ENCODE measurements at regions not wholly inside any gene's neighbourhood (a gene's known extent, or its start where the extent isn't known, plus 50 kb on each side); places are given as distances from the start of the nearest gene placed in this dataset.
"Not testable (repeated sequence)": the region's sequence is repeated elsewhere in the genome, so short reads cannot be mapped to it uniquely, and the experiment has no call there.

DNA sequence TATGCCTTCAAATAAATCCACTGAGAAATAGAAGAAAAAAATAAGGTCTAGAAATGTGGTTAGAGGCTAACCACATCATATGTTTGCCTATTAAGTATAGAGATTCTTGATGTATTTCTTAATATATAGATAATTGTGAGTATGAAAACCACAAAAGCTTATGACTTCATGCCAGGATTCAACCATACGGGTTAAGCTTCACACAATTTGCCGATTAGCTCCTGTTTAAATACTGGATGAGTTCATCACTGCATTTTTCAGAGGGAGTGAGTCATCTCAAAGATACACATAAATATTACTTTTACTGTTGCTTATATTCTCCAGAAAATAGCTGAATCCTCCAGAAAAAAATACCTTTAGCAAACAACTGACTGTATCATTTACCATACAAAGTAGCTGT lies 79.6 kb downstream of the RPL10L start:
- Histone ChIP-seq H3K4me1 (ENCODE audit: control insufficient read depth, low read length) (peaks cover 6% of the 10 kb centered on the region), H3F3A (ENCODE audit: control insufficient read depth, insufficient read depth) (no peaks in the 10 kb centered on the region), H3K4me3 (ENCODE audit: low read length) (no peak overlapping the region), H3K27me3 (ENCODE audit: control insufficient read depth, low read length) (no peaks in the 10 kb centered on the region), H4K20me1 (ENCODE audit: control insufficient read depth, insufficient read depth, low read depth, low read length) (no peaks in the 10 kb centered on the region), H3K36me3 (ENCODE audit: control insufficient read depth, low read length) (no peaks in the 10 kb centered on the region), H3K79me2 (ENCODE audit: control insufficient read depth, low read length) (no peaks in the 10 kb centered on the region), H3K9me3 (ENCODE audit: control insufficient read depth, insufficient read depth, low read length) (no peaks in the 10 kb centered on the region), H3K4me2 (ENCODE audit: low read length) (no peak overlapping the region), H3K9me2 (replicated peaks; ENCODE audit: control insufficient read depth, low read length) (no peaks in the 10 kb centered on the region), H3K27ac (ENCODE audit: low read depth, low read length) (no peak overlapping the region)
- no peak for TF ChIP-seq EZH2phosphoT487 (IDR thresholded peaks at IDR 0.05; ENCODE audit: borderline replicate concordance, low read length)
- TF ChIP-seq, protein P1, sequence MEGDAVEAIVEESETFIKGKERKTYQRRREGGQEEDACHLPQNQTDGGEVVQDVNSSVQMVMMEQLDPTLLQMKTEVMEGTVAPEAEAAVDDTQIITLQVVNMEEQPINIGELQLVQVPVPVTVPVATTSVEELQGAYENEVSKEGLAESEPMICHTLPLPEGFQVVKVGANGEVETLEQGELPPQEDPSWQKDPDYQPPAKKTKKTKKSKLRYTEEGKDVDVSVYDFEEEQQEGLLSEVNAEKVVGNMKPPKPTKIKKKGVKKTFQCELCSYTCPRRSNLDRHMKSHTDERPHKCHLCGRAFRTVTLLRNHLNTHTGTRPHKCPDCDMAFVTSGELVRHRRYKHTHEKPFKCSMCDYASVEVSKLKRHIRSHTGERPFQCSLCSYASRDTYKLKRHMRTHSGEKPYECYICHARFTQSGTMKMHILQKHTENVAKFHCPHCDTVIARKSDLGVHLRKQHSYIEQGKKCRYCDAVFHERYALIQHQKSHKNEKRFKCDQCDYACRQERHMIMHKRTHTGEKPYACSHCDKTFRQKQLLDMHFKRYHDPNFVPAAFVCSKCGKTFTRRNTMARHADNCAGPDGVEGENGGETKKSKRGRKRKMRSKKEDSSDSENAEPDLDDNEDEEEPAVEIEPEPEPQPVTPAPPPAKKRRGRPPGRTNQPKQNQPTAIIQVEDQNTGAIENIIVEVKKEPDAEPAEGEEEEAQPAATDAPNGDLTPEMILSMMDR (IDR thresholded peaks at IDR 0.05; ENCODE audit: low read depth, low read length, poor library complexity, severe bottlenecking), result no peak

DNA sequence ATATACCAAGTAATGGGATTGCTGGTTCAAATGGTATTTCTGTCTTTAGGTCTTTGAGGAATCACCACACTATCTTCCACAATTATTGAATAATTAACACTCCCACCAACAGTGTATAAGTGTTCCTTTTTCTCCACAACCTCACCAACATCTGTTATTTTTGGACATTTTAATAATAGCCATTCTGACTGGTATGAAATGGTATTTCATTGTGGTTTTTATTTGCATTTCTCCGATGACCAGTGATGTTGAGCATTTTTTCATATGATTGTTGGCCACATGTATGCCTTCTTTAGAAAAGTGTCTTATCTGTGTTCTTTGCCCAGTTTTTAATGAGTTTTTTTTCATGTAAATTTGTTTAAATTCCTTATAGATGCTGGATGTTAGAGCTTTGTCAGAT lies 83.4 kb downstream of the RPL10L start:
- not testable (repeated sequence) for H3K79me2 ChIP-seq (ENCODE audit: control insufficient read depth, low read length); H3K4me1 ChIP-seq (ENCODE audit: control insufficient read depth, low read length); H3K9me2 ChIP-seq (replicated peaks; ENCODE audit: control insufficient read depth, low read length); H3K36me3 ChIP-seq (ENCODE audit: control insufficient read depth, low read length); H3F3A ChIP-seq (ENCODE audit: control insufficient read depth, insufficient read depth); H3K4me2 ChIP-seq (ENCODE audit: low read length); H4K20me1 ChIP-seq (ENCODE audit: control insufficient read depth, insufficient read depth, low read depth, low read length); H3K4me3 ChIP-seq (ENCODE audit: low read length); H3K27me3 ChIP-seq (ENCODE audit: control insufficient read depth, low read length); H3K27ac ChIP-seq (ENCODE audit: low read depth, low read length); H3K9me3 ChIP-seq (ENCODE audit: control insufficient read depth, insufficient read depth, low read length)

DNA sequence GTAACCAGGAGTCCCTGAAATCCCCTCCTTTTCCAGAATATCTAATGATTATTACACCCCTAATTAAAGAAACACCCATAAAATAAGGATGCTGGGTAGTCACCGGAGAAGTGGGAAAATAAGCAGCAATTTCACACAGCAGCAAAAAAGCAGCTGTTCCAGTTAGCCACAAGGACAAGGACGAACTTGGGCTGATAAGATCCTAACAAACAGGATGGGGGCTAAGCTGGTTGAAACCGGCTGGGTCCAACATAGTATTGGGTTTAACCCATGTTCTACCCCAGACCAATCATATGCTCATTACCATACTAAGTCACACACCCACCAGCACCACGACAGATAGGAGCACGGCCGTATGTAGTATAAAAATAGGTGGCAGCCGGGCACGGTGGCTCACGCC lies 100.7 kb downstream of the RPL10L start:
- TF ChIP-seq EZH2phosphoT487 (IDR thresholded peaks at IDR 0.05; ENCODE audit: borderline replicate concordance, low read length), result no peak
- TF ChIP-seq, protein P1 (IDR thresholded peaks at IDR 0.05; ENCODE audit: low read depth, low read length, poor library complexity, severe bottlenecking), result no peak
- Histone ChIP-seq H3K36me3 (ENCODE audit: control insufficient read depth, low read length) (no peaks in the 10 kb centered on the region), H3K4me3 (ENCODE audit: low read length) (no peak overlapping the region), H3F3A (ENCODE audit: control insufficient read depth, insufficient read depth) (no peaks in the 10 kb centered on the region), H3K4me1 (ENCODE audit: control insufficient read depth, low read length) (no peaks in the 10 kb centered on the region), H3K4me2 (ENCODE audit: low read length) (no peak overlapping the region), H3K9me3 (ENCODE audit: control insufficient read depth, insufficient read depth, low read length) (no peaks in the 10 kb centered on the region), H3K9me2 (replicated peaks; ENCODE audit: control insufficient read depth, low read length) (no peaks in the 10 kb centered on the region), H3K27ac (ENCODE audit: low read depth, low read length) (no peak overlapping the region), H3K27me3 (ENCODE audit: control insufficient read depth, low read length) (no peaks in the 10 kb centered on the region), H3K79me2 (ENCODE audit: control insufficient read depth, low read length) (no peaks in the 10 kb centered on the region), H4K20me1 (ENCODE audit: control insufficient read depth, insufficient read depth, low read depth, low read length) (no peaks in the 10 kb centered on the region)

DNA sequence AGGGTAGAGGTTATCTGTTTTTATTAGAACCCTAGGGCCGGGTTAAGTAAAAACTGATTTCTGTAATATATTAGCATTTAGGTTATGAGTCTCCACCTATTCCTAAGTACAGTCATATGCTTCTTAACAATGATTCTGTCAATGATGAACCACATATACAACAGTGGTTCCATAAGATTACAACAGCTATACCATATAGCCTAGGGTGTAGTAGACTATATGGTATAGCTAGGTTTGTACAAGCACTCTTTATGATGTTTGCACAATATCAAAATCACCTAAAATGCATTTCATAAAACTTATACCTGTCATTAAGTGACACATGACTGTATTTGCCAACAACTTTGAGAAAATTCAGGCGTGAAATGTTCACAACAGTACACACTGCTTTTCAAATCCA lies 110.6 kb downstream of the RPL10L start:
- H3K9me2 ChIP-seq (replicated peaks; ENCODE audit: control insufficient read depth, low read length), result no peaks in the 10 kb centered on the region
- no peaks in the 10 kb centered on the region for H3K9me3 ChIP-seq (ENCODE audit: control insufficient read depth, insufficient read depth, low read length)
- H3K79me2 ChIP-seq (ENCODE audit: control insufficient read depth, low read length), result no peaks in the 10 kb centered on the region
- H3K27ac ChIP-seq (ENCODE audit: low read depth, low read length), result no peak overlapping the region
- H3K4me3 ChIP-seq (ENCODE audit: low read length), result no peak overlapping the region
- TF ChIP-seq, protein P1 (IDR thresholded peaks at IDR 0.05; ENCODE audit: low read depth, low read length, poor library complexity, severe bottlenecking), result no peak
- TF ChIP-seq EZH2phosphoT487 (IDR thresholded peaks at IDR 0.05; ENCODE audit: borderline replicate concordance, low read length), result no peak
- H3K4me1 ChIP-seq (ENCODE audit: control insufficient read depth, low read length), result no peaks in the 10 kb centered on the region
- H3F3A ChIP-seq (ENCODE audit: control insufficient read depth, insufficient read depth), result no peaks in the 10 kb centered on the region
- no peaks in the 10 kb centered on the region for H4K20me1 ChIP-seq (ENCODE audit: control insufficient read depth, insufficient read depth, low read depth, low read length)
- no peaks in the 10 kb centered on the region for H3K36me3 ChIP-seq (ENCODE audit: control insufficient read depth, low read length)
- no peak overlapping the region for H3K4me2 ChIP-seq (ENCODE audit: low read length)
- no peaks in the 10 kb centered on the region for H3K27me3 ChIP-seq (ENCODE audit: control insufficient read depth, low read length)
